ENCODE measurements at regions not wholly inside any gene's neighbourhood (a gene's known extent, or its start where the extent isn't known, plus 50 kb on each side); places are given as distances from the start of the nearest gene placed in this dataset.

GRCh38 chr5:167750586-167750985 lies 540.9 kb upstream of the WWC1 start:
- in situ Hi-C loops (cut with MboI; ENCODE audit: low pct_unique_long_range_greater_than_20kb, low sequenced_read_pairs): no loop called here
- no peak for DNase-seq

DNA sequence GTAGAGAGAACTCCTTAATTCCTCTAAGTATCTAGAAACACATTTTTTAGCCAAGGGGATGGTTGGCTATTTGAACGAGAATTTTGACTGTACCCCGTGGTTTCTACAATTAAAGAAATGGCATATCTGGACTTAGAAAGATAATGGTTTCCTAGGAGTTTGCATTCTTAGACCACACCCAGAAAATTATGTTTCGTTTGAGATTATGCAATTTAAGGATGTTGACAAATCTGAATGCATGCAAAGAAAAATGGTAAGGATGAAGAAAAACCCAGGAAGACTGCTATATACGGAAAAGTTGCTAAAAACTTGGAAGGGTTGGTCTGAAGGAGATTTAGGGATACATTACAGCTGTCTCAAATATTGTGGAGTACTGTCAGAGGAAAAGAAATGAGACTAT lies 538.5 kb upstream of the WWC1 start:
- in situ Hi-C loops (cut with MboI; ENCODE audit: low pct_unique_long_range_greater_than_20kb, low sequenced_read_pairs): no loop called here
- no peak for DNase-seq

GRCh38 chr5:167753725-167754490 lies 537.5 kb upstream of the WWC1 start:
- in situ Hi-C loops (cut with MboI; ENCODE audit: low pct_unique_long_range_greater_than_20kb, low sequenced_read_pairs): no loop called here
- no peak for DNase-seq

DNA sequence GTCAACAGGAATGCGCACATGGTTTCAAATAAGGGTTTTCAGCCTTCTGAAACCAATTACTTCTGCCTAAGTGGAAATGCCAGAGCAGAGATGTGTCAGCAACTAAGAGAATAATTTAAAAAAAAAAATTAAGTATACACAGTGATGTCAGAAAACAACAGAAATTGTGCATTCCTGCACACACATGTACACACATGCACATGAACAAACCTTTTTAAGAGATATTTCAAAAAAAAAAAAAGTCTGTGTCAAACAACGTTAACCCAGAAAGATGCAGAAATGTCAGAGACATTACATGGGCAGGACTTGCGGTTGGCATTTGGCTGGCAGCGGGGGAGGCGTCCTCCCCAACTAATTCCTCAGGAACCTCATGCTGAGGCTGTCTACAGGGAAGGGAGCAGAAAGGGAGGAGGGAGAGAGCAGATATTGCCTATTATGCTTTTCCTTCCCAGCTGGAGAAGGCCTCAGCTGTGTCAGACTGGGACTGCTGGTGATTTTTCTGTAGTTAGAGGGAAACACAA lies 536.9 kb upstream of the WWC1 start:
- no peak for DNase-seq
- in situ Hi-C loops (cut with MboI; ENCODE audit: low pct_unique_long_range_greater_than_20kb, low sequenced_read_pairs): no loop called here

GRCh38 chr5:167755420-167755819 lies 536.0 kb upstream of the WWC1 start:
- DNase-seq: no peak
- in situ Hi-C loops (cut with MboI; ENCODE audit: low pct_unique_long_range_greater_than_20kb, low sequenced_read_pairs): no loop called here

DNA sequence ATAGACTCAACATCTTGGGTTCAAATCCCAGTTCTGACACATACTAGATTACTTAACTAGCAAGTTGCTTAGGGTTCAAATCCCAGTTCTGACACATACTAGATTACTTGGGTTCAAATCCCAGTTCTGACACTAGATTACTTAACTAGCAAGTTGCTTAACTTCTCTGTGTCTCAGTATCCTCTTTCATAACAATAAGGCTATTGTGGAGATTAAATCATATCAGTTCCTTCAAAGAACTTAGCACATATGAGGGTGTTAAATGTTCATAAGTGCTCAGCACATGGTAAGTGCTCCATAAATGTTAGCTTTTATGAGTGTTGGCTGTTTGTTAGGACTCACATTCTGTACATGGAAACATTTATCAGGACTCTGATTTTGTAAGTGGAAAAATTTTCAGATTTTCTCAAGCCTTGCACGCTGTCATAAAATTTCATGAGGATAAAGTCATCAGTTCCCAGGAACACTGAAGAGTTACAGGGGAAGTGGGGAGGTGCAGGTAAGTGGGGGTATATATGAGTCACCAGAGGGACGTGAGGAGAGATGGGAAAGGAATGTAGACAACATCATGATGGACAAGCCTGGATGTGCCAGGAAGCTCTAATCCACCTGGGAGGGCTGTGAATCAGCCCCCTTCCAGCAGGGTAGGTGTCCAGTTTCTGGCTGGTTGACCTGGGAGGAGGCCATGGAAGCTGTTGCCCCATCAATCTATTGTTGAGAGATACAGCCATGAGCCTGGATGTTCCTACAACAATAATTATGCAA lies 532.2 kb upstream of the WWC1 start:
- DNase-seq: no peak
- in situ Hi-C loops (cut with MboI; ENCODE audit: low pct_unique_long_range_greater_than_20kb, low sequenced_read_pairs): no loop called here

- in situ Hi-C loops (cut with MboI; ENCODE audit: low pct_unique_long_range_greater_than_20kb, low sequenced_read_pairs): no loop called here
- DNase-seq: no peak
Observed at GRCh38 chr5:167763772-167764171, 527.7 kb upstream of the WWC1 start.

DNA sequence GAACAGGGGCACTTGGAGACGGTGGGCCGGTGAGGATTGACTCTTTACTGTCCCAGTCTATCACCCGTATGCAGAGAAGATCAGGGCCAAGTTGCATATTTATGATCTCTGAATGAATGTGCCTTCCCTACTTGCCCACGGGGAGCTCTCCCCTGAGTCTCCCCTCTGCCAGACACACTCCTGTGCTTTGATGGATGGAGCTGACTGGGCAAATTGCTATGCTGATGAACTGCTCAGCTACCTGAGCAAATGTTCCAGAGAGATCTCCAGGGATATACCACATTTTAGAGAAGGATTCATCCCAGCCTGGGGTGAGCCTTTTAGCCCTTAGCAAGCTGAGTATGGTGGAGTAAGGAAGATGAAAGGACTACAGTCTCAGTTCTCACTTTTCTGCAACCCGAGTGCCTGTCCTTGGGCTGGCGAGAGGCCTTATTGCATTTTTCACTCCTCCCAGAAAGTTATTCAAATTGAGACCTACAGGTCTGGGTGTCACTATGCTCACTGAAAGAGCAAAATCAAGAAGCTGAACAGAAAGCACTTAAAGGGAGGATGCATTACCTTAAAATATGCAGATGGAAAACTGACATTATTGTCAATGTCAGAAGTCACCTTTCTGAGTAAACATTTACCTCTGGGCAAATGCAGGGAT lies 526.7 kb upstream of the WWC1 start:
- in situ Hi-C loops (cut with MboI; ENCODE audit: low pct_unique_long_range_greater_than_20kb, low sequenced_read_pairs): no loop called here
- no peak for DNase-seq

GRCh38 chr5:167765352-167765751 lies 526.1 kb upstream of the WWC1 start:
- in situ Hi-C loops (cut with MboI; ENCODE audit: low pct_unique_long_range_greater_than_20kb, low sequenced_read_pairs): no loop called here

DNA sequence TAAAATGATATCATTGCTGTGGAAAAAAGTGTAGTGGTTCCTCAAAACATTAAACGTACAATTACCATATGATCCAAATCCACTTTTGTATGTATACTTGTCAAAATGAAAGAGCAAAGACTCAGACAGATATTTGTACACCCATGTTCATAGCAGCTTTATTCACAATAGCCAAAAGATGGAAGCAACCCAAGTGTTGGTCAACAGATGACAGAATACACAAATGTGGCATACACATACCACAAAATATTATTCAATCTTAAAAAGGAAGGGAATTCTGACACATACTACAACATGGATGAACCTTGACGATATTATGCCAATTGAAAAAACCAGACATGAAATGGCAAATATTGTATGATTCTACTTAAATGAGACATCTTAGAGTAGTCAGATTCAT lies 524.5 kb upstream of the WWC1 start:
- in situ Hi-C loops (cut with MboI; ENCODE audit: low pct_unique_long_range_greater_than_20kb, low sequenced_read_pairs): no loop called here
- no peak for DNase-seq

More at GRCh38 chr5:167765352-167765751, 526.1 kb upstream of the WWC1 start:
- DNase-seq: no peak

DNA sequence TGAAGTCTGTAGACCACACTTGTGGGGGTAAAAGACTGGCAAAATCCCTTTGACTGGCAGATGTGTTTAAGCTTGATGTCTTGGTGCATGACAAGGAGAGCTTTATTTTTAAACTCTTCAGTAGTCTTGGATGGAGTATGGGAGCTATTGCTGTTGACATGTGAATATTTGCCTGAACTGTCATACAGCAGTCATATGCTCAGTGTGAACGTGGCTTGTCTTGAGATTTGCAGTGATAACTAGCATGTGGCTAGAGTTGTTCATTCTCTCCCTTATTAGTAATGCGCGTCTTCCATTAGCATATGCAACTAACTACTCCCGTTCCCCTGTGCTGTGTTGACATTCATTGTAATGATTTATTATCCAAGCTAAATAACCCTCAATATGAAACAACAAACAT lies 523.6 kb upstream of the WWC1 start:
- DNase-seq: no peak
- in situ Hi-C loops (cut with MboI; ENCODE audit: low pct_unique_long_range_greater_than_20kb, low sequenced_read_pairs): no loop called here

GRCh38 chr5:167769846-167770413 lies 521.5 kb upstream of the WWC1 start:
- no peak for DNase-seq
- in situ Hi-C loops (cut with MboI; ENCODE audit: low pct_unique_long_range_greater_than_20kb, low sequenced_read_pairs): no loop called here

DNA sequence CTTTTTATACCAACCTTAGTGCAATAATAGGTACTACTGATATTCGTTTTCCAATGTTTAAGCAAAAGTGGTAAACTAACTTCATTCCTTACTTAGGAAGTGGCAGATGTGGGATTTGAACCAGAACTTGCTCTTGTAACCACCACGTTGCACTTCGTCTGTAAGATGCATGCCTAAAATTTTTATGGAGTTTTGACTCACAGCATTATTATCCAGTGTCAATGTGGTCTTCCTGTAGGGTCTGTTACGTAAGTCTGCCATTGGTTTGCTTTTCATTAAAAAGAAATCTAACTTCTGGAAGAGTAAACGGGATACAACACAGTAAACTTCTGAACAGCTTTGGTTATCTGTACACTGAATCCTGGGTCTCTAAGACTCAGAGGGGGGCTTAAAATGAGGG lies 521.0 kb upstream of the WWC1 start:
- no peak for DNase-seq
- in situ Hi-C loops (cut with MboI; ENCODE audit: low pct_unique_long_range_greater_than_20kb, low sequenced_read_pairs): no loop called here

- in situ Hi-C loops (cut with MboI; ENCODE audit: low pct_unique_long_range_greater_than_20kb, low sequenced_read_pairs): no loop called here
- no peak for DNase-seq
Observed at GRCh38 chr5:167771571-167771970, 519.9 kb upstream of the WWC1 start.

GRCh38 chr5:167773668-167774301 lies 517.7 kb upstream of the WWC1 start:
- in situ Hi-C loops (cut with MboI; ENCODE audit: low pct_unique_long_range_greater_than_20kb, low sequenced_read_pairs): no loop called here
- DNase-seq: no peak

GRCh38 chr5:167777746-167778145 lies 513.7 kb upstream of the WWC1 start:
- in situ Hi-C loops (cut with MboI; ENCODE audit: low pct_unique_long_range_greater_than_20kb, low sequenced_read_pairs): no loop called here
- no peak for DNase-seq

- no peak for DNase-seq
- in situ Hi-C loops (cut with MboI; ENCODE audit: low pct_unique_long_range_greater_than_20kb, low sequenced_read_pairs): no loop called here
Observed at GRCh38 chr5:167778228-167778627, 513.2 kb upstream of the WWC1 start.

DNA sequence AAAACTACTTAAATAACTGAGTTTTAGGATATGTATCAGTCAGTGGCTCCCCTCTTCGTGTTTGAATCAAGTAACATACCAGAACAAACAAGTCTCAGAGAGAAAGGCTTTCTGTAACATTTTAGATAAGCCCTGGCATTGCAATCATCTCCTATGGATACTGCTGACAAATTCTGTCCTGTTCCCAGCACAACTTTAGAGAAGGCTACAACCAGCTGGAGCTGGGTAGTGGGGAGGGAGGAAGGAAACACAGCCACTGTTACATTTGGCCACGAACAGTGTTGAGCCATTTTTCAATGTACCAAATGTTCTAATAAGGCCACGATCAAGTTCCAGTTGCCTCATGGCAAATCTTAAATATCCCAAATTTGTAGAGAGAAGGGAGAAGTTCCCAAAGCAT lies 511.8 kb upstream of the WWC1 start:
- in situ Hi-C loops (cut with MboI; ENCODE audit: low pct_unique_long_range_greater_than_20kb, low sequenced_read_pairs): no loop called here
- DNase-seq: no peak

DNA sequence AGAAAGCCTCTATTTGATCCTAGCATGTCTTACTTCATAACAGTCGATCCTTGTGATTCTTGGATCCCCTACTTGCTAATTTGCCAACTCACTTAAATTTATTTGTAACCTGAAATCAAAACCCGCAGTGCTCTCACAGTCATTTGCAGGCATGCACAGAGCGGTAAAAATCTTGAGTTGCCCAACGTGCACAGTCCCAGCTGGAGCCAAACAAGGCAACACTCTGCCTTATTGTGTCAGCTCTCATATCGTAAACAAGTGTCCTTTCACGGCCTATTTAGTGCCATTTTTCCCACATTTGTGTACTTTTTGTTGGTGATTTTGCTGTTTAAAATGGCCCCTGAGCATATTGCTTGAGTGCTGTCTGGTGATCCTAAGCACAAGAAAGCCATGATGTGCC lies 511.3 kb upstream of the WWC1 start:
- no peak for DNase-seq
- in situ Hi-C loops (cut with MboI; ENCODE audit: low pct_unique_long_range_greater_than_20kb, low sequenced_read_pairs): no loop called here

Data from KBM-7 (cell line).